ENCODE measurements at regions not wholly inside any gene's neighbourhood (a gene's known extent, or its start where the extent isn't known, plus 50 kb on each side); places are given as distances from the start of the nearest gene placed in this dataset.

- CTCF ChIA-PET, result interaction anchor here (0.9 kb wide), 1 partner anchor 32 kb away, joined by 3 read pairs; no protein-coding TSS in a partner anchor
- H3K4me1 ChIP-seq (ENCODE audit: control insufficient read depth in 2 of 2, insufficient read depth in 2 of 2, low read length in 2 of 2), result no peaks in the 10 kb centered on the region
- peaks cover 0 to 6% (median 5%) of the 10 kb centered on the region in 3 donors for H3K9me3 ChIP-seq (ENCODE audit: control extremely low read depth in 1 of 3, control insufficient read depth in 2 of 3, insufficient read depth in 1 of 3, low read length in 2 of 3)
- DNase-seq (no peak), ATAC-seq (ENCODE audit: low read depth) (no peak)
- Mint-ChIP-seq H3K27me3 (no peaks in the 10 kb centered on the region), H3K4me3 (no peak overlapping the region), H3K4me1 (no peaks in the 10 kb centered on the region), H3K27ac (no peak overlapping the region), H3K9me3 (ENCODE audit: insufficient read depth) (peaks cover 9% of the 10 kb centered on the region)
- POLR2A ChIA-PET, result no interaction called here
- no peak overlapping the region for H3K4me2 ChIP-seq (replicated peaks; ENCODE audit: low read depth, low read length, poor library complexity, severe bottlenecking)
- H3K27me3 ChIP-seq (replicated peaks in 1 of 4; ENCODE audit: control extremely low read depth in 1 of 4, control insufficient read depth in 3 of 4, insufficient read depth in 4 of 4, low read length in 3 of 4), result no peaks in the 10 kb centered on the region
- no peaks in the 10 kb centered on the region for H3K79me2 ChIP-seq (ENCODE audit: control insufficient read depth, insufficient read depth, low read length)
- H3K9ac ChIP-seq (ENCODE audit: low read length), result no peak overlapping the region
- no peaks in the 10 kb centered on the region for H3K36me3 ChIP-seq (replicated peaks in 1 of 2; ENCODE audit: control extremely low read depth in 1 of 2, control insufficient read depth in 1 of 2, extremely low read depth in 1 of 2, insufficient read depth in 2 of 2, low read length in 1 of 2)
- H4K20me1 ChIP-seq (ENCODE audit: control insufficient read depth, insufficient read depth, low read length, poor library complexity, severe bottlenecking), result no peaks in the 10 kb centered on the region
- H2AFZ ChIP-seq (ENCODE audit: insufficient read depth, low read depth, low read length, poor library complexity, severe bottlenecking), result no peak overlapping the region
- intact Hi-C loops (cut with micrococcal nuclease), result no loop called here
- no CpG with 5 or more reads among the region's 2 CpGs for WGBS (ENCODE audit: insufficient coverage)
- no peak overlapping the region for H3K27ac ChIP-seq (ENCODE audit: low read length in 2 of 2)
- no peak overlapping the region for H3K4me3 ChIP-seq (ENCODE audit: control extremely low read depth in 1 of 5, extremely low read depth in 1 of 5, insufficient read depth in 1 of 5, low read depth in 2 of 5, low read length in 4 of 5)
- TF ChIP-seq, protein P1, sequence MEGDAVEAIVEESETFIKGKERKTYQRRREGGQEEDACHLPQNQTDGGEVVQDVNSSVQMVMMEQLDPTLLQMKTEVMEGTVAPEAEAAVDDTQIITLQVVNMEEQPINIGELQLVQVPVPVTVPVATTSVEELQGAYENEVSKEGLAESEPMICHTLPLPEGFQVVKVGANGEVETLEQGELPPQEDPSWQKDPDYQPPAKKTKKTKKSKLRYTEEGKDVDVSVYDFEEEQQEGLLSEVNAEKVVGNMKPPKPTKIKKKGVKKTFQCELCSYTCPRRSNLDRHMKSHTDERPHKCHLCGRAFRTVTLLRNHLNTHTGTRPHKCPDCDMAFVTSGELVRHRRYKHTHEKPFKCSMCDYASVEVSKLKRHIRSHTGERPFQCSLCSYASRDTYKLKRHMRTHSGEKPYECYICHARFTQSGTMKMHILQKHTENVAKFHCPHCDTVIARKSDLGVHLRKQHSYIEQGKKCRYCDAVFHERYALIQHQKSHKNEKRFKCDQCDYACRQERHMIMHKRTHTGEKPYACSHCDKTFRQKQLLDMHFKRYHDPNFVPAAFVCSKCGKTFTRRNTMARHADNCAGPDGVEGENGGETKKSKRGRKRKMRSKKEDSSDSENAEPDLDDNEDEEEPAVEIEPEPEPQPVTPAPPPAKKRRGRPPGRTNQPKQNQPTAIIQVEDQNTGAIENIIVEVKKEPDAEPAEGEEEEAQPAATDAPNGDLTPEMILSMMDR (IDR thresholded peaks at IDR 0.05), result no peak
- TF ChIP-seq EZH2 (IDR thresholded peaks at IDR 0.05; ENCODE audit: borderline replicate concordance, insufficient read depth, low read depth, low read length, poor library complexity, severe bottlenecking), result no peak
Measured at GRCh38 chr4:148632476-148632875, 190.3 kb upstream of the NR3C2 start.

- Mint-ChIP-seq H3K4me3 (no peak overlapping the region), H3K27me3 (no peaks in the 10 kb centered on the region), H3K9me3 (ENCODE audit: insufficient read depth) (peaks cover 5% of the 10 kb centered on the region), H3K27ac (no peak overlapping the region), H3K4me1 (no peaks in the 10 kb centered on the region)
- no peak overlapping the region for H3K4me3 ChIP-seq (ENCODE audit: control extremely low read depth in 1 of 5, extremely low read depth in 1 of 5, insufficient read depth in 1 of 5, low read depth in 2 of 5, low read length in 4 of 5)
- H3K27ac ChIP-seq (ENCODE audit: low read length in 2 of 2), result no peak overlapping the region
- no peak for ATAC-seq (ENCODE audit: low read depth)
- ChIA-PET CTCF (no interaction called here), POLR2A (no interaction called here)
- TF ChIP-seq, protein P1 (IDR thresholded peaks at IDR 0.05), result no peak
- no peak for TF ChIP-seq EZH2 (IDR thresholded peaks at IDR 0.05; ENCODE audit: borderline replicate concordance, insufficient read depth, low read depth, low read length, poor library complexity, severe bottlenecking)
- H3K4me1 ChIP-seq (ENCODE audit: control insufficient read depth in 2 of 2, insufficient read depth in 2 of 2, low read length in 2 of 2), result no peaks in the 10 kb centered on the region
- WGBS (ENCODE audit: insufficient coverage), result 80% methylated on average over 1 of the region's 1 CpG
- H3K79me2 ChIP-seq (ENCODE audit: control insufficient read depth, insufficient read depth, low read length), result no peaks in the 10 kb centered on the region
- no peak overlapping the region for H3K4me2 ChIP-seq (replicated peaks; ENCODE audit: low read depth, low read length, poor library complexity, severe bottlenecking)
- no peaks in the 10 kb centered on the region for H3K36me3 ChIP-seq (replicated peaks in 1 of 2; ENCODE audit: control extremely low read depth in 1 of 2, control insufficient read depth in 1 of 2, extremely low read depth in 1 of 2, insufficient read depth in 2 of 2, low read length in 1 of 2)
- H4K20me1 ChIP-seq (ENCODE audit: control insufficient read depth, insufficient read depth, low read length, poor library complexity, severe bottlenecking), result no peaks in the 10 kb centered on the region
- intact Hi-C loops (cut with micrococcal nuclease), result no loop called here
- H3K9ac ChIP-seq (ENCODE audit: low read length), result no peak overlapping the region
- no peak for DNase-seq
- H3K9me3 ChIP-seq (ENCODE audit: control extremely low read depth in 1 of 3, control insufficient read depth in 2 of 3, insufficient read depth in 1 of 3, low read length in 2 of 3), result no peaks in the 10 kb centered on the region
- H3K27me3 ChIP-seq (replicated peaks in 1 of 4; ENCODE audit: control extremely low read depth in 1 of 4, control insufficient read depth in 3 of 4, insufficient read depth in 4 of 4, low read length in 3 of 4), result no peaks in the 10 kb centered on the region
- no peak overlapping the region for H2AFZ ChIP-seq (ENCODE audit: insufficient read depth, low read depth, low read length, poor library complexity, severe bottlenecking)
Measured at GRCh38 chr4:148630051-148630450, 187.8 kb upstream of the NR3C2 start.

Measured in B cell (primary cell).